HG03354 (cell line): ENCODE measurements at regions not wholly inside any gene's neighbourhood (a gene's known extent, or its start where the extent isn't known, plus 50 kb on each side); places are given as distances from the start of the nearest gene placed in this dataset.

Experiments used
- ATAC-seq: cut with Tn5 transposase; IDR thresholded peaks from one replicate; pipeline ENCODE4 v1.9.1; 2021; ENCODE audit warnings: mild to moderate bottlenecking; ENCODE audit not compliant: unreplicated experiment, poor library complexity, severe bottlenecking

DNA sequence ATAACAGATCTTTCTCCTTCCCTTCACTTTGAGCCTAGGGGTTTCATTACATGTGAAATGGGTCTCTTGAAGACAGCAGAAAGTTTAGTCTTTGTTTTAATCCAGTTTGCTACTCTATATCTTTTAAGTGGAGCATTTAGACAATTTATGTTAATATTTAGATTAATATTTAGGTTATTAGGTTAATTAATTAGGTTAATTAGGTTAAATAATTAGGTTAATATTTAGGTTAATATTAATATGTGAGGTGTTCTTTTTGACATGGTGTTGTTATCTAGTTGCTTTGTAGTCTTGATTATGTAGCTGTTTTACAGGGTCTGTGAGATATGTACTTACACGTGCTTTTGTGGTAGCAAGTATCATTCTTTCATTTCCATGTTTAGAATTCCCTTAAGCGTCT is 312.9 kb downstream of the NEK10 start:
- no peak for ATAC-seq

DNA sequence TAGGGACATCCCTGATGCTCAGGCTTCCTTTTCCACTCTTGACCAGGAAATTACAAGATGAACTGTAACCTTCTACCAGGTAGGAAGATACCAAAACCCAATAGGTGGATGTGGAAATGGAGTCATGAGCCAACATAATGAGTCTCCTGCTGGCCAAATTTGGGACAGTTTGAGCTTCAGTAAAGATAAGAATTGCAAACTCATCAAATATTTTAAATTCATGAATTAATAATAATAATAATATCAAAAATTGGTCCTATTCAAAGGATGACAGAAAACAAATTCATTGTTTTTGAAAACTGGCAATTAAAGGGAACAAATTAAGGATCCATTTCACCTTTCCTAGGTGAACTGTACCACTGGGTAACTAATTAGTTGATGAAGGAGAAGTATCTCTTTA is 309.7 kb downstream of the NEK10 start:
- ATAC-seq, result no peak
